K562 (cell line): ENCODE measurements at regions not wholly inside any gene's neighbourhood (a gene's known extent, or its start where the extent isn't known, plus 50 kb on each side); places are given as distances from the start of the nearest gene placed in this dataset.

Source experiments
- ATAC-seq: fragments of 200-7000 bp; cut with Tn5 transposase; 3 replicates; pipeline ENCODE4 v1.9.1; 2020; ENCODE audit warnings: moderate library complexity
- BruUV-seq: library from RNA; stranded (reverse); fragments of 400-500 nt; replicated peaks from 2 replicates; lab custom pipeline; 2021; lab: Mats Ljungman, UMichigan
- CTCF ChIA-PET: fragments of 300-600 bp; formaldehyde crosslinking; extraction: SDS; loops from one replicate; lab custom pipeline; 2021; ENCODE audit warnings: low intra/inter-chr PET ratio; lab: Yijun Ruan, JAX
- POLR2A ChIA-PET: fragments of 300-600, 350-650 bp; sonication (Branson Sonifier 250); formaldehyde crosslinking; extraction: SDS; loops from one replicate; lab custom pipeline; 2021; ENCODE audit warnings: antibody characterized with exemption, inconsistent platforms; lab: Yijun Ruan, JAX
- DNase-seq, 4 experiments: peaks; one replicate each; pipeline versions ENCODE4 v3.0.0 to v3.0.0-alpha.2; 2011 to 2018; ENCODE audit warnings: low spot score in 3 of 4, mixed read lengths in 3 of 4; ENCODE audit errors: extremely low read depth in 1 of 4
- FAIRE-seq: peaks from 2 replicates; lab custom pipeline; 2011; peaks lifted over from hg19 to GRCh38; lab: Jason Lieb, UNC
- H2AFZ ChIP-seq: 2 replicates; pipeline ENCODE4 v1.6.0; 2011; ENCODE audit warnings: low read depth, low read length, control low read depth, inconsistent platforms
- H3K27ac ChIP-seq: fragments of 200-600 bp; 3 replicates; pipeline ENCODE4 v1.8.0; 2011; ENCODE audit warnings: low read depth, mild to moderate bottlenecking, control low read depth, inconsistent platforms, low read length, moderate library complexity, mixed read lengths; ENCODE audit errors: extremely low read depth
- H3K27me3 ChIP-seq, 2 experiments: fragments of 300-600 bp in 1 of 2; 2 replicates in 1 of 2; 3 replicates in 1 of 2; pipeline versions ENCODE4 v1.6.0 to v1.8.0; 2011; ENCODE audit warnings: inconsistent platforms in 2 of 2, low read length in 2 of 2, mild to moderate bottlenecking in 1 of 2, mixed read lengths in 1 of 2, moderate library complexity in 1 of 2; ENCODE audit not compliant: control insufficient read depth in 2 of 2, insufficient read depth in 2 of 2
- H3K36me3 ChIP-seq: fragments of 300-600 bp; 3 replicates; pipeline ENCODE4 v1.8.0; 2011; ENCODE audit warnings: mild to moderate bottlenecking, low read length, inconsistent platforms; ENCODE audit not compliant: control insufficient read depth, insufficient read depth
- H3K4me1 ChIP-seq, 2 experiments: fragments of 200-600 bp in 1 of 2; replicated peaks in 1 of 2; 2 replicates in 1 of 2; 3 replicates in 1 of 2; pipeline versions ENCODE4 v1.5.1 to v1.8.0; 2011; ENCODE audit warnings: inconsistent platforms in 2 of 2, low read length in 2 of 2, mild to moderate bottlenecking in 1 of 2, mixed read lengths in 1 of 2, moderate library complexity in 1 of 2; ENCODE audit not compliant: control insufficient read depth in 2 of 2, insufficient read depth in 2 of 2
- H3K4me2 ChIP-seq: 2 replicates; pipeline ENCODE4 v1.6.1; 2011; ENCODE audit warnings: low read length, control low read depth, inconsistent platforms, mixed read lengths; ENCODE audit not compliant: insufficient read depth
- H3K4me3 ChIP-seq: fragments of 200-600 bp; sonication (generic), shearing (Covaris generic); 2 replicates; pipeline ENCODE4 v1.5.1; 2016; ENCODE audit warnings: control low read depth, inconsistent platforms
- H3K79me2 ChIP-seq: fragments of 200-600 bp; 3 replicates; pipeline ENCODE4 v1.8.0; 2011; ENCODE audit warnings: low read length, inconsistent platforms; ENCODE audit not compliant: control insufficient read depth, insufficient read depth
- H3K9ac ChIP-seq, 2 experiments: 2 replicates each; pipeline versions ENCODE4 v1.6.0 to v1.6.1; 2011; ENCODE audit warnings: low read depth in 2 of 2, low read length in 2 of 2, control low read depth in 1 of 2, inconsistent platforms in 1 of 2, mild to moderate bottlenecking in 1 of 2, mixed read lengths in 1 of 2; ENCODE audit not compliant: insufficient read depth in 1 of 2
- H3K9me1 ChIP-seq: one replicate; pipeline ENCODE4 v1.6.0; 2011; ENCODE audit warnings: inconsistent platforms, mild to moderate bottlenecking, low read length, moderate library complexity; ENCODE audit not compliant: control insufficient read depth, insufficient read depth
- H3K9me3 ChIP-seq: replicated peaks from 2 replicates; pipeline ENCODE4 v1.5.1; 2011; ENCODE audit warnings: low read depth, low read length, inconsistent platforms; ENCODE audit not compliant: control insufficient read depth, insufficient read depth
- H4K20me1 ChIP-seq: replicated peaks from 2 replicates; pipeline ENCODE4 v1.6.1; 2011; ENCODE audit warnings: low read length, inconsistent platforms, mixed read lengths; ENCODE audit not compliant: control insufficient read depth, insufficient read depth
- HLTF ChIP-seq: fragments of 450-650 bp; IDR thresholded peaks from 2 replicates; pipeline ENCODE4 v1.6.1; 2016
- NFYB ChIP-seq: IDR thresholded peaks from 2 replicates; pipeline ENCODE4 v1.6.1; 2011; ENCODE audit warnings: mild to moderate bottlenecking, moderate library complexity; ENCODE audit not compliant: insufficient read length; ENCODE audit errors: extremely low read depth
- PHF20 ChIP-seq: fragments of 450-650 bp; IDR thresholded peaks from 2 replicates; pipeline ENCODE4 v1.6.1; 2018; ENCODE audit not compliant: partially characterized antibody
- RBM25 ChIP-seq: fragments of 200-400 bp; formaldehyde crosslinking; IDR thresholded peaks from 2 replicates; pipeline ENCODE4 v1.6.1; 2018; ENCODE audit warnings: low read length, low read depth, moderate library complexity; ENCODE audit not compliant: severe bottlenecking
- SP2 ChIP-seq: IDR thresholded peaks from 2 replicates; pipeline ENCODE4 v1.6.1; 2011; ENCODE audit warnings: mild to moderate bottlenecking, low read depth, low read length, moderate library complexity; ENCODE audit not compliant: poor library complexity, severe bottlenecking; ENCODE audit errors: extremely low read depth
- WGBS: fragments of 100-300 bp; shearing (Covaris generic); methylation state at CpG from one replicate; pipeline ENCODE4 v1.1.6; 2016; ENCODE audit warnings: low coverage, mixed read lengths; ENCODE audit not compliant: insufficient coverage; ENCODE audit errors: missing lambda C conversion rate; 5-methylcytosine and 5-hydroxymethylcytosine counted together
- in situ Hi-C: fragments of 300-500 bp; cut with MboI; formaldehyde crosslinking; loops from 4 replicates; pipeline ENCODE4 v1.15.0; 2018; ENCODE audit warnings: inconsistent platforms, mixed read lengths
- intact Hi-C: fragments of 100-400 bp; cut with micrococcal nuclease; formaldehyde crosslinking; loops from 2 replicates; pipeline ENCODE4 v1.14.2; 2022
- TF ChIP-seq, protein P1 (sequence below): fragments of 450-650 bp; IDR thresholded peaks from 2 replicates; pipeline ENCODE4 v1.6.1; 2016

DNA sequence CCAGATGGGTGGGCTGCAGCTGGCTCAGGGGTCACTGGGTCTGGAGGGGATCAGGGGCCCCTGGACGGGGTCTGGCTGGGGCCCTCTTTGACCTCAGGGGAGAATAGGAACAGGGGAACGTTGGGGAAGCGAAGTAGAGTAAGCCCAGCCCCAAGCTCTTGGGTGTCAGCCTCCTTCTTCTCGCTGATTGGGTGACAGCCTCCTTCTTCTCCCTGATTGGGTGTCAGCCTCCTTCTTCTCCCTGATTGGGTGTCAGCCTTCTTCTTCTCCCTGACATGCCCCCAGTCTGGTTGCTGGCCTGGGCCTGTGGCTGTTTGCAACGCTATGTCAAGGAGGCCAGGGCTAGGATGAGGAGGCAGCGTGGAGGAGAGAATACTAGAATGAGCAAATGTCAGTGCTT lies 76.7 kb upstream of the CASZ1 start:
- TF ChIP-seq RBM25, result peak; percentile 29
- TF ChIP-seq SP2, result peak; percentile 15
- TF ChIP-seq, protein P1, sequence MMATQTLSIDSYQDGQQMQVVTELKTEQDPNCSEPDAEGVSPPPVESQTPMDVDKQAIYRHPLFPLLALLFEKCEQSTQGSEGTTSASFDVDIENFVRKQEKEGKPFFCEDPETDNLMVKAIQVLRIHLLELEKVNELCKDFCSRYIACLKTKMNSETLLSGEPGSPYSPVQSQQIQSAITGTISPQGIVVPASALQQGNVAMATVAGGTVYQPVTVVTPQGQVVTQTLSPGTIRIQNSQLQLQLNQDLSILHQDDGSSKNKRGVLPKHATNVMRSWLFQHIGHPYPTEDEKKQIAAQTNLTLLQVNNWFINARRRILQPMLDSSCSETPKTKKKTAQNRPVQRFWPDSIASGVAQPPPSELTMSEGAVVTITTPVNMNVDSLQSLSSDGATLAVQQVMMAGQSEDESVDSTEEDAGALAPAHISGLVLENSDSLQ, result peak; percentile 65; the same call in 1 of the 2 replicates
- TF ChIP-seq HLTF, result no peak
- peak; percentile 40 for TF ChIP-seq NFYB
- no peak for TF ChIP-seq PHF20
- peak; percentile 40 to 63 (median 58) for DNase-seq
- Histone ChIP-seq H3K4me1 (no peaks in the 10 kb centered on the region), H2AFZ (no peak overlapping the region), H3K4me3 (no peak overlapping the region), H4K20me1 (peaks cover 9% of the 10 kb centered on the region; the same call in 1 of the 2 replicates), H3K9ac (no peak overlapping the region), H3K27ac (no peak overlapping the region), H3K27me3 (peaks cover 35 to 66% of the 10 kb centered on the region in 2 experiments), H3K4me2 (no peak overlapping the region), H3K9me1 (no peaks in the 10 kb centered on the region), H3K9me3 (no peaks in the 10 kb centered on the region), H3K36me3 (no peaks in the 10 kb centered on the region), H3K79me2 (no peaks in the 10 kb centered on the region)
- ChIA-PET CTCF (no interaction called here), POLR2A (no interaction called here)
- peak; percentile 87 for ATAC-seq
- peak; percentile 65 for FAIRE-seq
- in situ Hi-C loops (loop anchor here (5.0 kb wide), 1 partner anchor 366 kb away; no protein-coding TSS in a partner anchor), intact Hi-C loops (no loop called here)
- BruUV-seq, result no TSS peak
- 1% methylated on average over 6 of the region's 6 CpGs for WGBS
